SIG-M5 (cell line): ENCODE measurements at regions not wholly inside any gene's neighbourhood (a gene's known extent, or its start where the extent isn't known, plus 50 kb on each side); places are given as distances from the start of the nearest gene placed in this dataset.

ENCODE experiments used
- DNase-seq: peaks from one replicate; lab custom pipeline; 2025; lab: John Stamatoyannopoulos, UW

DNA sequence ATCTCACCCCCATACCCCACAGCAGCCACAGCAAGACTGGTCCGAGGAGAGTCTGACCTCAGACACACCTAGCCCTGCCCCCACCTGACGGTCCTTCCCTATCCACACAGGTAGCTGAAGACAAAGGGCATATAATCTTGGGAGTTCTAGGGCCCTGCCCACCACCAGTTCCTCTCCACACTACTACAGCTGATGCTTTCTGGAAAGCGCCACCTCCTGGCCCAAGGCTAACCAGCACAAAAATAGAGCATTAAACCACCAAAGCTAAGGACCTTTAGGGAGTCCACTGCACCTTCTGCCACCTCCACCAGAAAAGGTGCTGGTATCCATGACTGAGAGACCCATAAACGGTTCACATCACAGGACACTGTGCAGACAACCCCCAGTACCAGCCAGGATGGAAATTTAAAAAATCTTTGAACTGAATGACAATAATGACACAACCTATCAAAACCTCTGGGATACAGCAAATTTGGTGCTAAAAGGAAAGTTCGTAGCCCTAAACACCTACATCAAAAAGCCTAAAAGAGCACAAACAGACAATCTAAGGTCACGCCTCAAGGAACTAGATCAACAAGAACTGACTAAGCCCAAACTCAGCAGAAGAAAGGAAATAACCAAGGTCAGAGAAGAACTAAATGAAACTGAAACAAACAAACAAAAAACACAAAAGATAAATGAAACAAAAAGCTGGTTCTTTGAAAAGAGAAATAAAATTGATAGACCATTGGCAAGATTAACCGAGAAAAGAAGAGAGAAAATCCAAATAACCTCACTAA lies 122.1 kb upstream of the TPRG1 start:
- no peak for DNase-seq

GRCh38 chr3:189053322-189053721 lies 118.4 kb upstream of the TPRG1 start:
- DNase-seq: no peak

- no peak for DNase-seq
These were observed 115.0 kb upstream of the TPRG1 start for GRCh38 chr3:189056646-189057335.

DNA sequence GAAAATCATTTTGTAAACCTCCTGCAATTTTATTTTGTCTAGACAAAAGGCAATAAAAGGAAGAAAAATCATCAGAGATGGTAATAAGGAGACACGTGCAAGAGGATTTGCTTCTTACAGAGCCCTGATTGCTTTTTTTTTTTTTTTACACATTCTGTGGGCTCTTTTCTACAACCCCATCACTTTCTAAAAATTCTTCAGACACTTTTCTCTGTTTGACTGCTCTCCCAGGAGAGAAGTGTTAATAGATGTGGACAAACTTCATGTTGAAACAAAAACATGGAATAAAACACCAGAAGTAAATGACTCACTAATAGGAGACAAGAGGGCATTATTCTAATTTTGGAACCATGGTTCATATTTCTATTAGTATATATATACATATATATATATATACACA lies 114.4 kb upstream of the TPRG1 start:
- DNase-seq: no peak

DNA sequence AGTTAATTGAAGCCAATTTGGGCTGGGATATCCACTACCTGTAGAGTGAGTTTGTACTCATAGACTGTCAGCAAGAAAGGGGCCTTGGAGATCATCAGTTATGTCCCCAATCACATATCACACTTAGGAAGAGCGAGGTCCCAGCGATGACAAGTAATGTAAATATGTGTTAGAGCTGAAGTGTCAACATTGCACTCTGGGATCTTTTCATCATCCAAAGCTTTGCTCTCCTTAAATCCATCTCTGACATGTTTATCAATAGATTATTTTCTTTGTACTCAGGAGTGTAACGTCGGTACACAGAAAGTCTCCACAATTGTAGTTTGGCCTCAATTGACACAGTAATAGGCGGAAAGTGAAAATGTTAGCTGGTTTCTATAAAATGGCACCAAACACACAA lies 113.7 kb upstream of the TPRG1 start:
- no peak for DNase-seq

GRCh38 chr3:189070965-189071364 lies 100.8 kb upstream of the TPRG1 start:
- DNase-seq: no peak

DNA sequence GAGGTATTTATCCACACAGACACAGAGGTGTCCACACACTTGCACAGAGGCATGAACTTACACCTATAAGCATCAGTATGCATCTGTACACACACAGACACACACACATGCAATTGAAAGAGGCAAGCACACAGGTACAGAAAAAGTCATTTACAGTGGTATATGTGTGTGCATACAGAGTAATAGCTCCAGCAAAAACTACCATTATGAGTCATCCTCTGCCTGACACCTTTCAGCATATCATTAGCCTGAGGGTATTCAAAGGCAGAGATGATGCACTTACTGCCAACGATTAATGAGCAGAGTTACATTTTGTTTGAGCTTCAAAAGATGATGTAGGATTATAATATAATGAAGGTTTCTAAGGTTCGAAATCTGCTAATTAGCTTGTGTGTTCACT lies 100.3 kb upstream of the TPRG1 start:
- no peak for DNase-seq

- no peak for DNase-seq
These were observed 95.3 kb upstream of the TPRG1 start for GRCh38 chr3:189076449-189076848.

DNA sequence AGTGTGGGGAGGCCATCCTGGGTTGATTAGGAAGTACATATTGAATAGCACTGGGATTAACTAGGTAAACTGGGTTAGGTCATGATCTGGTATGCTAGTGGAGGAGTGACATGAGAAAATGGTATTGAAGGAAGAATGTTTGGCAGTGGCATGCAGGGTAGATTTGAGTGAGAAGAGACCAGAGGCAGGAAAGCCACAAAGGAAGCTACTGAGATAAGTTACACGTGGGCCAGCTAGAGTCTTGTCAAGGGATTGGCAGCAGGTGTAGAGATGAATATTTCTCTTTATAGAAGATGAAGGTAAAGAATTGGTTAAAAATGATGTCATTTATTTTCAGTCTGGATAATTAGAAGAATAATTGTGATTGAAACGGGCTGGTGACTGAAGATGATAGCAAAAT lies 91.0 kb upstream of the TPRG1 start:
- no peak for DNase-seq

GRCh38 chr3:189082666-189083427 lies 88.9 kb upstream of the TPRG1 start:
- DNase-seq: no peak

- no peak for DNase-seq
These were observed 87.2 kb upstream of the TPRG1 start for GRCh38 chr3:189084620-189085019.

DNA sequence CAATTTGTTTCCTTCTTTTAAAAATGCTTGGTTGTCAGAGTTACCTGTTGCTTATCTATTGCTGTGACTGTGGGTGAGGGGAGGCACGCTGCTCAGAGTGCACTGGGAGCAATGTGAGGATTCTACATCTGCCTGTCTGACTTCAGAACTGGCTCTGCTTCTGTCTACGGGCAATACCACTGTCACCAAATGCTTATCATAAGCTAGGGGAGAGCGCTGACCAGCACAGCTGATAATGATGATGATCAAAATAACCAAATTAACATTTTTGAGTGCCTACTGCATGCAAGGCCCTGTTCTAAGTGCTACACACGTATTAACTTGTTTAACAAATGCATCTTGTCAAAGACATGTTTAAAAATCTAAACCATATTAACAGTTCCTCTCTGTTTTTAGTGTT lies 79.2 kb upstream of the TPRG1 start:
- DNase-seq: no peak

DNA sequence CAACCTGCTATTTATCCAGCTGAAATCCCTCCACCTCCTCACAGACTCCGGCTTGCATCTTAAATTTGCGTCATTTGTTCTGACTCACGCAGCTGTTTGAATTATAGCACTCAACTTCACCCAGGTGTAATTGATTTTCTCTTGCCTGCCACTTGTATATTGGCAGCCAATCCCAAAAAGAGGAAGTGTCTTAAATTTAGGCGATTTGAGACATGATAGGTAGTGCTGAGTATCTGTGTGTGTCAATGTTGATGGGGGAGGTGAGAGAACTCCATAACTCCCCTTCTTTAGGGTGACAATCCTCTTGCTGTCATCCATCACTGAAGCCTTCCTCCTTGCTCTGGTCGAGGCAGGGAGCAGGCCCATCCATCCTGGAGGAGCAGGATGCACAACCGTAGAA lies 77.2 kb upstream of the TPRG1 start:
- no peak for DNase-seq

DNA sequence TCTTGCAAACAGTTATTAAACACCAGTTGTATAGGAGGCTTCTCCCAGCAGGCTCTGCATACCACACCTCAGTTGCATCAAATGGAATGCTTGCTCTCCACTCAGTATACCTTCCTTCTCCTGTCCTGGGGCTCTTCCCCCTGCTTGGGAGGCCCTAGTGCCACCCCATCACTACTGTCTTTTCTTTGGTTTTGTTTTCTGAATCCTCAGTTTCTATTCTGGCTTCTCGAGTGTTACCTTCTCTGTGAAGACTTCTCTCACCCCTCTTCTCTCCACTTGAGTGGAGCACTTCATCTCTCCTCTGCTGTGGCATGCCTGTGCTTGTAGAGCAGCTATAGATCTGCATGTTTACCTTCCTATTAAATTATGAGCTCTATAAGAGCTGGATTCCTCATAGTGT lies 75.7 kb upstream of the TPRG1 start:
- DNase-seq: no peak

- DNase-seq: no peak
These were observed 72.7 kb upstream of the TPRG1 start for GRCh38 chr3:189099031-189099471.

DNA sequence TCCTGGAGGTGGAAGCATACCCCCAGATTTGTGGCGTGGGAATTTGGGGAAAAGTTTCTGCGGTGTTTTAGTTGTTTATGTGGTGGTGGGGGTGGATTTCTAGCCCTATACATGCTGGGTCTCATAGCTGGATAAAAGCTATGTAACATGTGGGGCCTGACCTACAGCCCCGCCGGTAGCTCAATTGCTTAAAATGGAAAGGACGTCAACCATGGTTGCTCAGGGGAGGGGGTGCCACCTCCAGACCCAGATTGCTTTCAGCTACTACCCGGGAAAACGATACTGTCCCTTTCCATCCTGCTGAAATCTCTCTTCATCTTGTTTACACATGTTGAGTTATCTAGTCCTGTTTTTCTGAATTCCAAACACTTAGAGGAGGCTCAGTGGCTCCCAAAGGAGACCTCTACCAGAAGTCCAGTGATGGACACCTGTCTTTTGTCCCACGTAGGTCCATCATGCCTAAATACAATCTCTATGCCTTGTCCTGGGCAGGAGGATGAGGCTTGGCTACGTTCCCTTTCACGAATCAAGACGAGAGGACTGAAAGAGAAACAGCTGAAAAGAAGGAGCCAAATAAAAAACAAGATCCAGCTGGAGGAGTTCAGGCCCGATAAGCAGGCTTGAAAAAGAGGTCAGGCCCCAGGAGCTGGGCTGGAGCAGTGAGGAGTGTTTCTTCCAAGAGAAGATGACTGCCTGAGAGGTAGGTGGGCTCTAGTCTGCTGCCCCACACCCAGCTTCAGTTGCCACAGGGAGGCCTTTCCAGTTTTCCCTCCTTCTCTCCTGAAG lies 72.1 kb upstream of the TPRG1 start:
- DNase-seq: no peak

- DNase-seq: no peak
These were observed 70.9 kb upstream of the TPRG1 start for GRCh38 chr3:189100866-189101265.

GRCh38 chr3:189101594-189101993 lies 70.2 kb upstream of the TPRG1 start:
- DNase-seq: no peak

DNA sequence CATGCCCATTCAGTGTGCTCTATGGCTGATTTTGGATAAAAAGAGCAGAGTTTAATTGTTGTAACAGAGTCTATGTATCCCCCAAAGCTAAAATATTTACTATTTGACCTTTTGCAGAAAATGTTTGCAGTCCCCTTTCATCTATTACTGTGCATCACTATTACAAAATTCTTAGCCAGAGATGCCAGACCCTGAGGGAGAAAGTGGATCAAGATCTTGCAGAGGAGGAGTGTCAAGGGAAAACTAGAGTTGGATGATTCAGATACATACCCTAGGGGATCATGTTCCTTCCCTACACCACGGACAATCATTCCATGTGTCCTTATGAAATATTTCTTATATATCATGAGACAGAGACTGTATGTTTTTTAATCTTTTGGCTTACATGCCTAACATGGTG lies 68.6 kb upstream of the TPRG1 start:
- DNase-seq: no peak

GRCh38 chr3:189108067-189108466 lies 63.7 kb upstream of the TPRG1 start:
- no peak for DNase-seq

DNA sequence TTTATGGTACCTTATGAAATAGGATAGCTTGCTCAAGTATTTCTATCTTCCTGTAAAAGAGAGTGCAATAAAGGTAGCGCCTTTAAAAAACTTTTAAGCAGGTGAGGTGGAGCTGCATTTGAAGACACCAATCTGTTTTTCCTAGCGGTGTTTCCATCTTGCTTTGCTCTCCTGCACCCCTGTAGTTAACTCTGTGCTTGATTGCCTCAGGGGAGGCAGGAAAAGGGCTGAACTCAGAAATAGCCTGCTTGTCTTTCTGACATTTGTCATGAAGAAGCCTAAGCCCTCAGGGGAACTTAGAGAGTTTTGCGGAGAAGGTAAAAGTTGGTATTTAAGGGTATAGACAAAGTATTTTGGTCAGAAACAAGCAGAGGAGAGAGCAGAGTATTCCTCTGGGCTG lies 63.0 kb upstream of the TPRG1 start:
- DNase-seq: no peak

DNA sequence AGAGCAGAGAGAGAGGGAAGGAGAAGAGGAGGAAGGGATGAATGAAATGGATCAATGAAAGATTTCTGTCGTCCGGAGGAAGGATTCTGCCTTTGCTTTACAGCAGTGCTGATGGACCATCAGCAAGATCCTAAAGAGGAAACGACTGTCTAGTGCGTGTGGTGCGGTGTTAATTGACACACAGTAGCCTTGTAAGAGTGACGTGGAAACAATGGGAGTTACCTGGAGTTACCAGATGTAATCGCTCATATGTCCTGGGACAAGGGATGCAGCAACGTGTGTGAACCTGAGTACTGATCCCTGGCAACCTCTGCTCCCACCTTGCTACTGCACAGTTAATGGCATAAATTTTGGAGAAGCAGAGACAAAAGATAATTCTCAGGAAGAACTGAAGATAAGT lies 62.6 kb upstream of the TPRG1 start:
- no peak for DNase-seq
